Fibroblast of mammary gland (primary cell): ENCODE measurements at regions not wholly inside any gene's neighbourhood (a gene's known extent, or its start where the extent isn't known, plus 50 kb on each side); places are given as distances from the start of the nearest gene placed in this dataset.

ENCODE experiments used
- DNase-seq: peaks from one replicate; pipeline ENCODE4 v3.0.0-alpha.2; 2010; ENCODE audit warnings: low read depth
- H3K4me3 ChIP-seq: 2 replicates; pipeline ENCODE4 v1.5.1; 2011; ENCODE audit warnings: low read depth, mild to moderate bottlenecking, low read length, moderate library complexity; ENCODE audit not compliant: control insufficient read depth
- TF ChIP-seq, protein P1 (sequence below): conservative IDR thresholded peaks from 2 replicates; pipeline ENCODE4 v1.5.1; 2011; ENCODE audit warnings: low read depth, low read length, inconsistent platforms; ENCODE audit not compliant: control insufficient read depth, insufficient read depth

- no peak overlapping the region for H3K4me3 ChIP-seq
- no peak for DNase-seq
- TF ChIP-seq, protein P1, sequence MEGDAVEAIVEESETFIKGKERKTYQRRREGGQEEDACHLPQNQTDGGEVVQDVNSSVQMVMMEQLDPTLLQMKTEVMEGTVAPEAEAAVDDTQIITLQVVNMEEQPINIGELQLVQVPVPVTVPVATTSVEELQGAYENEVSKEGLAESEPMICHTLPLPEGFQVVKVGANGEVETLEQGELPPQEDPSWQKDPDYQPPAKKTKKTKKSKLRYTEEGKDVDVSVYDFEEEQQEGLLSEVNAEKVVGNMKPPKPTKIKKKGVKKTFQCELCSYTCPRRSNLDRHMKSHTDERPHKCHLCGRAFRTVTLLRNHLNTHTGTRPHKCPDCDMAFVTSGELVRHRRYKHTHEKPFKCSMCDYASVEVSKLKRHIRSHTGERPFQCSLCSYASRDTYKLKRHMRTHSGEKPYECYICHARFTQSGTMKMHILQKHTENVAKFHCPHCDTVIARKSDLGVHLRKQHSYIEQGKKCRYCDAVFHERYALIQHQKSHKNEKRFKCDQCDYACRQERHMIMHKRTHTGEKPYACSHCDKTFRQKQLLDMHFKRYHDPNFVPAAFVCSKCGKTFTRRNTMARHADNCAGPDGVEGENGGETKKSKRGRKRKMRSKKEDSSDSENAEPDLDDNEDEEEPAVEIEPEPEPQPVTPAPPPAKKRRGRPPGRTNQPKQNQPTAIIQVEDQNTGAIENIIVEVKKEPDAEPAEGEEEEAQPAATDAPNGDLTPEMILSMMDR = no peak
Measured at GRCh38 chr5:117093653-117094052, 519.0 kb upstream of the SEMA6A start.

- DNase-seq = no peak
Measured at GRCh38 chr5:117089001-117089400, 514.4 kb upstream of the SEMA6A start.

DNA sequence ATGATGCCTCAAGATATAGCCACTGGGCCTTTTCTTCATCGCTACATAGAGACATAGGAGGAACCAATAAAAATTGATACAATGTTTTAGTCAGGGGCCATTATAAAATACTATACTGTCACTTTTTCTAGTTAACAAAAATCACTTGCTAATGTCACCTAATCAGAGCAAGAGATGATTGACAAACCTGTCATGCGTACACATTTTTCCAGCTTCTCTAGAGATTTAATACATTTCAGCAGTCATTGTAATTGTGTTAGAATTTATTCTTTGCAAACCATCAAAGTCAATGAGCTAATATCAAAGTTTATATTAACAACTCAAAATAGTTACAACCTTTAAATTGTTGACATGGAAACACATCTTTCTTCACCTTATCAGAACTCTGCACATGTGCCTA, 513.6 kb upstream of the SEMA6A start:
- DNase-seq = no peak
- TF ChIP-seq, protein P1 = no peak
- no peak overlapping the region for H3K4me3 ChIP-seq

More at GRCh38 chr5:117089001-117089400, 514.4 kb upstream of the SEMA6A start:
- H3K4me3 ChIP-seq = no peak overlapping the region
- TF ChIP-seq, protein P1 = no peak

DNA sequence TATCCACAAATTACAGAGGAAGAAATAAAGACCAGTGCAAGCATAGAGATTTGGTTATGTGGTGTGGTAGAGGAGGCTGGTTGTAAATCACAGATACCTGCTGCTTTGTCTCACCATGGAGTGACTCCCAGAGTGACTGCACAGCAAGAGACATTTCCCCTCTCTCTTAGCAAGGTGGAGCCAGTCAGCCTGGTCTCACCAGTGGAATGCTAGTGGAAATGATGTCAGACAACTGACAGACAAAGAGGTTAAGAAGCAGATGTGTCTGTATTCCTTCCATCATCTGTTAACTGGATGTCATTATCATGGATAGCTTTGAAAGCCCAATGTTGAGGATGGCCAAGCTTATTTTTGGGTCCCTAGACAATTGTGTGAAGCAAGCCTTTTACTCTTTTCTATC, 509.4 kb upstream of the SEMA6A start:
- TF ChIP-seq, protein P1 = no peak
- H3K4me3 ChIP-seq = no peak overlapping the region
- DNase-seq = no peak

DNA sequence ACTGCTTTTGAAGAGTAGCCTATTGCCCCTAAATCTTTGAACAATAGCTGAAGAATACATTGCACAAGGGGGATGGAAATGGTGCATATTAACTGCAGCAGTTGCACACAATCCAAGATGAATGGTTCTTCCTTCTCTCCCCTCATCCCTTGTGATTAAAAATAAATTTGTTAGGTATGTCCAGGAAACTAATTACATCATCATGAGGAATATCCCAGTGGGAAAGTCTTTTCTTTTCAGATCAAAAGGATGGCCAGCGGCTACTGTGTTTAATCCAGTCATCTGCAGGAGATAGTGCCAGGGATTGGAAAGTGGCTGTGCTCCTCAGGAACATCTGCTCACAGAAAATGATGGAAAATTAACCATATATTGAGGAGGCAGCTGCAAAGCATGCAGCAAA, 508.4 kb upstream of the SEMA6A start:
- no peak for DNase-seq
- no peak overlapping the region for H3K4me3 ChIP-seq
- TF ChIP-seq, protein P1 = no peak

GRCh38 chr5:117077142-117077541, 502.5 kb upstream of the SEMA6A start:
- TF ChIP-seq, protein P1 = peak; percentile 16
- H3K4me3 ChIP-seq = no peak overlapping the region
- DNase-seq = no peak

DNA sequence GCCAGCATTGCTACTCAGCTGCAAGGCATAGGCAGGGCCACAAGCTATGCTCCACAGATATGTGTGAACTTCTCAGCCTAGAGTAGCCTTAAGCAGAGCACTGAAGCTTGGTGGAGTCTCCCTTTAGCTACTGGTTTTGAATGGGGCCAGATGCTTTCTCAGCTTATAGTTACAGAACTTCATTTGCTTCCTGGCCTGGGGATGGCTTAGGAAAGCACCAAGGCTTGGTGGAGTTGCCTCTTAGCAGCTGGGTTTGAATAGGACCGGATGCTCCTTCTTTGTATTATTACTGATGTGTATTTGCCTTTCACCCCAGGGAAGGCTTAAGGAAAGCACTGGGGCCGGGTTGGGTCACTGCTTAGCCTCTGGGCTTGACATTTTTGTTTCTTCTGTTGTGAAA, 497.8 kb upstream of the SEMA6A start:
- H3K4me3 ChIP-seq = no peak overlapping the region
- no peak for DNase-seq
- TF ChIP-seq, protein P1 = no peak
